Prostate gland (tissue), 2 donors: ENCODE measurements at regions not wholly inside any gene's neighbourhood (a gene's known extent, or its start where the extent isn't known, plus 50 kb on each side); places are given as distances from the start of the nearest gene placed in this dataset.

Source experiments
- DNase-seq: peaks from one replicate; pipeline ENCODE4 v3.0.0-alpha.2; 2019; ENCODE audit warnings: low spot score
- H3K27ac ChIP-seq, 2 donors: fragments of 200-600 bp; sonication (generic); 2 replicates each; pipeline ENCODE4 v1.5.1; 2017 to 2019
- H3K27me3 ChIP-seq: fragments of 200-600 bp; sonication (generic); replicated peaks from 2 replicates; pipeline ENCODE4 v1.5.1; 2019; ENCODE audit not compliant: insufficient read depth
- H3K36me3 ChIP-seq, 2 donors: fragments of 200-600 bp; sonication (generic); 1 replicate in 1 of 2; 2 replicates in 1 of 2; pipeline versions ENCODE4 v1.5.1 to v1.8.1; 2017 to 2019
- H3K4me1 ChIP-seq: fragments of 200-600 bp; sonication (generic); replicated peaks from 2 replicates; pipeline ENCODE4 v1.5.1; 2019
- H3K4me3 ChIP-seq, 2 donors: fragments of 200-600 bp; sonication (generic); 2 replicates each; pipeline ENCODE4 v1.5.1; 2017 to 2019
- H3K9me3 ChIP-seq: fragments of 200-600 bp; sonication (generic); 2 replicates; pipeline ENCODE4 v1.5.1; 2017
- CTCF ChIP-seq, 4 experiments: fragments of 200-600 bp in 2 of 4; fragments of 450-650 bp in 2 of 4; sonication (generic) in 2 of 4; IDR thresholded peaks; 1 replicate in 3 of 4; 2 replicates in 1 of 4; pipeline ENCODE4 v1.5.1; 2016 to 2019; ENCODE audit warnings: antibody characterized with exemption in 4 of 4, mild to moderate bottlenecking in 2 of 4, moderate library complexity in 2 of 4
- POLR2A ChIP-seq: fragments of 450-650 bp; IDR thresholded peaks from one replicate; pipeline ENCODE4 v1.6.1; 2016; ENCODE audit warnings: antibody characterized with exemption, mild to moderate bottlenecking
- POLR2AphosphoS5 ChIP-seq: sonication (generic); formaldehyde crosslinking; IDR thresholded peaks from one replicate; pipeline ENCODE4 v1.6.1; 2017; ENCODE audit warnings: antibody characterized with exemption
- WGBS: methylation state at CpG from one replicate; pipeline ENCODE4 v1.1.5; 2018; 5-methylcytosine and 5-hydroxymethylcytosine counted together
- intact Hi-C: fragments of 100-400 bp; cut with DNase I; formaldehyde crosslinking; loops from one replicate; pipeline ENCODE4 v1.14.2; 2022

GRCh38 chr1:110763149-110763548 is 88.4 kb upstream of the KCNA3 start:
- H3K27ac ChIP-seq = no peak overlapping the region
- H3K4me3 ChIP-seq = no peak overlapping the region
- H3K36me3 ChIP-seq = no peaks in the 10 kb centered on the region
- H3K27me3 ChIP-seq = peaks cover 2% of the 10 kb centered on the region
- H3K4me1 ChIP-seq = no peaks in the 10 kb centered on the region
- 79% methylated on average over 4 of the region's 4 CpGs for WGBS
- no peak for DNase-seq
- intact Hi-C loops = no loop called here
- no peaks in the 10 kb centered on the region for H3K9me3 ChIP-seq
- TF ChIP-seq POLR2AphosphoS5 (no peak), CTCF (IDR thresholded peaks at IDR 0.05) (no peak), POLR2A (no peak)

- 50% methylated on average over 2 of the region's 2 CpGs for whole genome bisulfite sequencing
- H3K27me3 ChIP-seq = peaks cover 2% of the 10 kb centered on the region
Observed at GRCh38 chr1:110760321-110760720, 85.6 kb upstream of the KCNA3 start.

GRCh38 chr1:110756506-110756905 is 81.8 kb upstream of the KCNA3 start:
- Histone ChIP-seq H3K4me1 (no peaks in the 10 kb centered on the region), H3K4me3 (no peak overlapping the region), H3K9me3 (no peaks in the 10 kb centered on the region), H3K36me3 (no peaks in the 10 kb centered on the region), H3K27me3 (peaks cover 2% of the 10 kb centered on the region), H3K27ac (no peak overlapping the region)
- TF ChIP-seq POLR2AphosphoS5 (no peak), CTCF (IDR thresholded peaks at IDR 0.05) (no peak), POLR2A (no peak)
- 86% methylated on average over 1 of the region's 1 CpG for WGBS
- no peak for DNase-seq
- intact Hi-C loops = no loop called here

More at GRCh38 chr1:110760321-110760720, 85.6 kb upstream of the KCNA3 start:
- no peaks in the 10 kb centered on the region for H3K36me3 ChIP-seq
- no peak for DNase-seq
- no peak for TF ChIP-seq POLR2AphosphoS5
- no peak for TF ChIP-seq POLR2A
- no peak for TF ChIP-seq CTCF (IDR thresholded peaks at IDR 0.05)
- intact Hi-C loops = no loop called here
- no peak overlapping the region for H3K27ac ChIP-seq
- H3K4me1 ChIP-seq = no peaks in the 10 kb centered on the region
- no peak overlapping the region for H3K4me3 ChIP-seq
- no peaks in the 10 kb centered on the region for H3K9me3 ChIP-seq

GRCh38 chr1:110752941-110753725 is 78.4 kb upstream of the KCNA3 start:
- Histone ChIP-seq H3K27me3 (no peaks in the 10 kb centered on the region), H3K4me3 (no peak overlapping the region), H3K4me1 (no peaks in the 10 kb centered on the region), H3K9me3 (no peaks in the 10 kb centered on the region), H3K36me3 (no peaks in the 10 kb centered on the region), H3K27ac (no peak overlapping the region)
- no peak for DNase-seq
- intact Hi-C loops = no loop called here
- 93% methylated on average over 23 of the region's 23 CpGs for WGBS
- TF ChIP-seq CTCF (IDR thresholded peaks at IDR 0.05) = no peak
- no peak for TF ChIP-seq POLR2AphosphoS5
- TF ChIP-seq POLR2A = no peak

GRCh38 chr1:110750562-110750961 is 75.8 kb upstream of the KCNA3 start:
- Histone ChIP-seq H3K27ac (no peak overlapping the region), H3K4me3 (no peak overlapping the region), H3K27me3 (no peaks in the 10 kb centered on the region), H3K9me3 (no peaks in the 10 kb centered on the region), H3K36me3 (no peaks in the 10 kb centered on the region), H3K4me1 (no peaks in the 10 kb centered on the region)
- intact Hi-C loops = no loop called here
- WGBS = 35% methylated on average over 3 of the region's 3 CpGs
- DNase-seq = no peak
- no peak for TF ChIP-seq CTCF (IDR thresholded peaks at IDR 0.05)
- TF ChIP-seq POLR2AphosphoS5 = no peak
- TF ChIP-seq POLR2A = no peak
